ENCODE measurements at regions not wholly inside any gene's neighbourhood (a gene's known extent, or its start where the extent isn't known, plus 50 kb on each side); places are given as distances from the start of the nearest gene placed in this dataset.

GRCh38 chr5:60262576-60263295, 369.2 kb upstream of the PDE4D start (continued):
- no peak for TF ChIP-seq POU2F2 (IDR thresholded peaks at IDR 0.05; ENCODE audit: borderline replicate concordance, low read depth, low read length)
- no peak for TF ChIP-seq NRF1 (conservative IDR thresholded peaks at IDR 0.05; ENCODE audit: low read depth, low read length)
- no peak for TF ChIP-seq TBL1XR1 (IDR thresholded peaks at IDR 0.05; ENCODE audit: low read depth, low read length)
- no peak for TF ChIP-seq SREBF2 (IDR thresholded peaks at IDR 0.05; ENCODE audit: low read length)
- TF ChIP-seq FOXM1 (IDR thresholded peaks at IDR 0.05; ENCODE audit: low read depth, low read length), result no peak
- no peak for TF ChIP-seq HDAC6 (IDR thresholded peaks at IDR 0.05; ENCODE audit: unreplicated experiment)
- no peak for TF ChIP-seq JUND (IDR thresholded peaks at IDR 0.05; ENCODE audit: low read depth, low read length)
- TF ChIP-seq ZNF384 (IDR thresholded peaks at IDR 0.05; ENCODE audit: borderline replicate concordance, low read depth, low read length), result no peak
- peak; percentile 98 for TF ChIP-seq MTA2 (IDR thresholded peaks at IDR 0.05; ENCODE audit: low read depth)
- TF ChIP-seq IKZF1 (conservative IDR thresholded peaks at IDR 0.05), result peak; percentile 36; the same call in 1 of the 2 replicates
- TF ChIP-seq SIX5 (IDR thresholded peaks at IDR 0.05; ENCODE audit: low read depth, low read length, severe bottlenecking), result no peak
- TF ChIP-seq DPF2 (IDR thresholded peaks at IDR 0.05), result 0 out of 2 replicates have a peak, but pooled peaks have one; percentile 42
- no peak for TF ChIP-seq PRDM15 (CRISPR knock-in tag; IDR thresholded peaks at IDR 0.05)
